A172 (cell line): ENCODE measurements at regions not wholly inside any gene's neighbourhood (a gene's known extent, or its start where the extent isn't known, plus 50 kb on each side); places are given as distances from the start of the nearest gene placed in this dataset.

Experiments
- DNase-seq: peaks from one replicate; pipeline ENCODE4 v3.0.0-alpha.2; 2015; ENCODE audit warnings: low spot score

DNA sequence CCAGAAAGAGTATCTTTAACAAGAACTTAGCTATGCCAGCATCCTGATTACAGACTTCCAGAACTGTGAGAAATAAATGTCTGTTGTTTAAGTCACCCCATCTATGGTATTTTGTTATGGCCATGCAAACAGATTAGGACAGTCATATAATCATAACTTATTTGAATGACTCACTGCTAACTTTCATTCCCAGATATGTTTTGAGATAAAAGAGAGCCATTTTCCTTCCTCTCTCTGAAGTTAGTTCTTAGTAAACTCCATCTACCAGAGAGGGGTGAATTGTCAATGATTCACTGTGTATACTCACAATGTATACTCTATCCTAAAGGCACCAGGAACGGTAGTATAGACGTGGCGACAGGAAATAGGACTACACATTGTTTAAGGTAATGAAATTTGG lies 179.4 kb upstream of the DPH6 start:
- peak; percentile 74 for DNase-seq

DNA sequence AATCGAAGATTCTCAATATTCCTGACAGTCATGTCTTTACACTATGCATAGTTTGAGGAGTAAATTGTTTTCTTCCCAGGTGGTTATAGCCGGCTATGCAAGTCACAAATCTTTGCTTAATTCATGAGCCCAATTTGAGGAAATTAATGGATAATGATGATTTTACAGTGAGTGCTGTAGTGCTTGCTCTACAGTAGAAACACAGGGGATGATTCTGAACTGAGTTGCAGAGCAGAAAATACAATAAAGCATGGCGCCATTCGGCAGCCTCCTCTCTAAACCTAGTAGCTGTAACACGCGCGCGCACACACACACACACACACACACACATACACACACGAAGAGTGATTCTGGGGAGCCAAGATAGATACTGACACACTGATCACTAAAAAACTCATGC lies 181.7 kb upstream of the DPH6 start:
- DNase-seq: no peak

DNA sequence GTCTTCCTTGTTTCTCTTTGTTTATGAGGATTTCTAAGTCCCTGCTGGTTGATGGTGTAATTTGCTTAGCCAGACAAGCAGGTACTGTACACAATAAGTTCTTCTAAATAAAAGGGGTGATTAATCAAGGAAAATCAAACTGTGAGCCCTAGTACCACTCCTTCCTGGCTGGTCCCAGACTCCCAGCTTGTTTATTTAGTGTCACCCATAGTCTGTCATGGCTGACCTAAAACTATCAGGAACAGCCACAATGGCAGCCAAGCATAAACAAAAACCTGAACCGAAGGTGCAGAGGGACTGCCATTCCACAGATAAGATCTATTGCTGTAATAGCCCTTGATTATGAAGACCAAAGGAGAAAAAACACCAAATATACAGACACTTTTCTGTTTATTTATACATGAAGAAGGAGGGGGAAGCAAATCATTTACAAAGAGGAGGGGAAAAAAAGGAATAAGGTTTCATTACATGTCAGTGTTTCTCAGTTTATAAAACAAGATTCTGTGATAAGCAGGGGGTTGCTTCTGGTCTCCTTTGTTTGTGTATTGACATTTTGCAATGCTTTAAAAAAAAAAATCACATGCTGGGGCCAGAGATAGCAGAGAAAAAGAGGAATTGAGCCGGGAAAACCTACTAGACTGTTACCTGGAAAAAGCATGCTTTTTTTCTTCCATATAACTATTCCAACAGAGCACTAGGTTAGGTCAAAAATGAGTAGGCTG lies 182.4 kb upstream of the DPH6 start:
- no peak for DNase-seq

DNA sequence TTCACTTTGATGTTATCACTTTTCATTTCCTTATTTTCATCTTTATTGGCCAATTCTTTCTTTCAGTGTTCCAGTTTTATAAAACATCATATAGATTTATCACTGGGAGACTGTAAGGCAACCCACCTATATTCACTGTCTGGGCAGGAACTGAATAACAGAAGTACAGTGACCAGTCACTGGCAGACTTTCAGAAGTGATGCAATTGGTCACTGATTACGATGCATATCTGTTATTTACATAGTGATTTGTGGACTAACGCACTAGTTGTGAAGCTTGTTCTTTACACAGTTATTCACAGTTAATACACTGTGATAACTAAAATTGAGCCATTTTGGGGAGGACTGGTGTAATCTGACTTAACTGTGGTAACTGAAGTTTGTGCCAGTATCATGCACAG lies 190.2 kb upstream of the DPH6 start:
- no peak for DNase-seq

DNA sequence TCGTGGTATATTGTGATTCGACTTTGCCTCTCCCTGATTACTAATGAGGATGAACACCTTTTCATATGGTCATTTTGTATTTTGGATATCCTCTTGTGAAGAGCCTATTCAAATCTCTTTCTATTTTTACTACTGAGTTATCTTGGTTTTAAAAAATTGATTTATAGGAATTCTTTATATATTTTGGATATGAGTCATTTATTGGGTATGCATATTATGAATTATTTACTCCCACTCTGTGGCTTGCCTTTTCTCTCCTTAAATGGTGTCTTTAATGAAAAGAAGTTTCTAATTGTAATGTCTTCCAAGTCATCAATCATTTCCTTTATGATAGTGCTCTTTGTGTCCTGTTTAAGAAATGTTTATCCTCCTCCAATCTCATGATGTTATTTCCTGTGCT lies 191.5 kb upstream of the DPH6 start:
- peak; percentile 90 for DNase-seq

DNA sequence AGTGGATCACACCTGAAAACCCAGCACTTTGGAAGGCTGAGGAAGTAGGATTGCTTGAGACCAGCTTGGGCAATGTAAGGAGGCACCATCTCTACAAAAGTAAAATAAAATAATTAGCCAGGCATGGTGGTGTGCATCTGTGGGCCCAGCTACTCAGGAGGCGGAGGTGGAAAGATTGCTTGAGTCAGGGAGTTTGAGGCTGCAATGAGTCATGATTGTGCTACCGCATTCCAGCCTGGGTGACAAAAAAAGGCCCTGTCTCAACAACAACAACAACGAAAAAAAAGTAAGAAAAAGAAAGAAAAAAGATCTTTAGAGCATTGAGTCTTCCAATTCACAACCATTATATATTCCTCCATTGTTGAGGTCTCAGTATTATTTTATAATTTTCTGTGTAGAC lies 192.4 kb upstream of the DPH6 start:
- peak; percentile 89 for DNase-seq

DNA sequence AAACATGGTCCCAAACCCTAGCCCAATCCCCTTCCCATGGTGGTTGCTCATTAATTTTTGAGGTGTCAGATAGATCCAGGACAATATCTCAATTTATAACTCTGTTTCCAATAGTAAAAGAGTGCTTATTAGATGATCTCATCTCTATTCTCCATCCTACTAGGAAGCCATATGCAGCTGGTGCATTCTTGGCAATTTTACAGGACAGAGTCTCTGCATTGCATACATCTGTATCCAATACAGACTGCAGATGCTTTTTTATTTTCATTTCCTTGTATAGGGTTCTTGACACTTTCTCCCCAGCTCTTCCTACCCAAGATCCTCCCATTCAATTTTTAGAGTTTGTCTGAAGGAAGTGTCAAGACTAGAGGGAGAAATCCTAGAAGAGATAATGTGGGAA lies 194.8 kb upstream of the DPH6 start:
- DNase-seq: no peak

DNA sequence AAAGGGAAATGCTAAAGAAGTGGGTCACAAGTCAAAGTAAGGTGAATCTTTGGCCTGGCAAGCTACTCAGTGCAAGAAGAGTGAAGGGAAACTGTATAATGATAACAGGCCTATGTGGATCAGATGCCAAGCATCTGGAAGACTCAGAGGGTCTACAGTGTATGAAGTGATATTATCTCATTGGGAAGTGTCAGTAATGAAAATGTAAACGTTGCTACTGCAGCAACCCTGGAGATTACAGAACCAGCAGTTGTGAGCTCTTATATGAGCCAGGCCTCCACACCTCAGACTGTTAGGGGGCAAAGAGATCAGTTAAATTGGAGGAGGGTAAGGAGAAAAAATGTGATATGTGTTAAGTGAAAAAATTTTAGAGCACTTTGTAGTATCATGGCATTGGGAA lies 195.4 kb upstream of the DPH6 start:
- DNase-seq: no peak

DNA sequence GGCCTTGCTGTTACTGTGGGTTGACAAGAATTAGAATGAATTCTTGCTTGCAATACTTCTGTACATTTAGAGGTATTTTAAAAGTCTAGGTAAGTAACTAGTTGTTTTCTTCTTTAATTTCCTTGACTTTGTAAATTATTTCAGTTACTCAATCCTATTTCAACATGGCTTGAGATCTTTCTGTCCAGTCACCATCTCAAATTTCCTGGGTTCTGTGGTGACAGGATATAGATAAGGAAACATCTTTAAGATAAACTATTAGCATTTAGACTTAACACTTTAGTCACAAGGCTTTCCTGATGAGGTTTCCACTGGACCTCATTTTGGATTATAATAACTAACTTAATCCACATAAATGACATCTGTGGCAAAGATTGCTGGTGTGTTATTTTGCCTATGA lies 195.9 kb upstream of the DPH6 start:
- no peak for DNase-seq

DNA sequence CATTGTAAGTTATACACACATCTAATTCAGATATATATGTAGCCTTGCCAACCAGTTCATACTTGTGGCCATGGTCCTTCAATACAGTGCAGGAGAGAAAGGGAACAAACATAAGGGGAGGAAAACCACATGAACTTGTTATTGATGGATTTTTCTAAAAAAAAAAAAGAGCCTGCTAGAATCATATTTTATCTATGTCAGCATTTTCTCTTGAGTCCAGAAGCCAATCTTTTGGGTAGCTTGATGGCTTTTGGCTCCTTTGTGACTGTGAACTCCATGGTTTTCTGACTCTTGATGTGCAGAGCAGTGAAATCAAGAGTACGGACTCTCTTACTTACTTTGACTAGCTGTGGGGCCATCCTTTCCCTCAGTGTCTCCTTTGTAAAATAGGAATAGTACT lies 197.4 kb upstream of the DPH6 start:
- DNase-seq: no peak

DNA sequence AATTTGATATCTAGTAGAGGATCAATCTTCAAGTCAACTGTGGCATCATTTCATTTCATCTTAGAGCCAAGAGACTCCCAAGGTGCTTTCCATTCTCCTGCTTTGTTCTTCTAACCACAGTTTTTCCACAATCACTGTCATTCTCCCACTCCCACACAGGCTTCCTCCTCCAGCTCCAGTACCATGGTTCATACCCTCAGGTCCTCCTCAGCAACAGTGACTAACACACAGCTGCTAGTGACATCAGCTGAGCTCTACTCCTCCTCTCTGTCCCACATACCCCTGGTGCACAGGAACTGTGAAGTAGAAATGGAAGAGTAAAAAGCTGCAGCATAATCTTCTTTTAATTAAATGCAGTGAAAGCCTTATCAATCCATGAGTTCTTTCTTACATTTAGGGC lies 200.2 kb upstream of the DPH6 start:
- DNase-seq: no peak

DNA sequence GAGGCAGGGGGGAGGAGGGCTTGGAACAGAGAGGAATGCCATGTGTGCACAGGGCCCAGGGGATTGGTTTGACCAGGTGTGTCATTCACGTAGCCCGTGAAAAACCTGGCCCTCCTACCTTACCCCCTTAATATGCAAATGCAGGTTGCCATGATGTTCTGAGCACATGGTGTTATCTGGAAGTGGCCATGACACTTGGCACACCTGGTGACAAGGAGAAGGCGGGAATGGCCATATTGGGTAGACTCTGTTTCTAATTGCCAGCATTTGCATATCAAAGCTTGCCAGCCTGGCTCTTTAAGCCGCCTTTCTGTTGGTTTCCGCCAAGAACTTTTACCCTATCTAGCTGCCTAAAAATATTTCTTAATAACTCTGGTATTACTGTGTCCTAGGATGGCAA lies 202.1 kb upstream of the DPH6 start:
- DNase-seq: no peak

DNA sequence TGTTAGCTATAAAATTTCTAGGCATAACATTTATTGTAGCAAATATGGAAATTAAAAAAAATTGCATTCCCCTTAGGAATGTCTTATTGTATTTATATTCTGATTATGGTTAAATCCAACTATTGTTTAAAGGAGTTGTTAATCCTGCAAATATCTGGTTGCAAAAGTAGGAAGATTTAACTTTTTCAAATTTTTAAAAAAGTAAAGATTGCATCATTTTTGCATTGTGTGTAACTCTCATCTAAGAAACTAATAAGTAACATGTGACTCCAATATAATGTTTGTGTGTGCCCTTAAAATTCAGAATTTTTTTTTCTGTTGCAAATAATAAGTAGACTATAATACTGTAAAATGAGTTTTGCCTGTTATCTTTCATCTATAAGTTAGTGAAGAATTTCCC lies 204.1 kb upstream of the DPH6 start:
- no peak for DNase-seq

DNA sequence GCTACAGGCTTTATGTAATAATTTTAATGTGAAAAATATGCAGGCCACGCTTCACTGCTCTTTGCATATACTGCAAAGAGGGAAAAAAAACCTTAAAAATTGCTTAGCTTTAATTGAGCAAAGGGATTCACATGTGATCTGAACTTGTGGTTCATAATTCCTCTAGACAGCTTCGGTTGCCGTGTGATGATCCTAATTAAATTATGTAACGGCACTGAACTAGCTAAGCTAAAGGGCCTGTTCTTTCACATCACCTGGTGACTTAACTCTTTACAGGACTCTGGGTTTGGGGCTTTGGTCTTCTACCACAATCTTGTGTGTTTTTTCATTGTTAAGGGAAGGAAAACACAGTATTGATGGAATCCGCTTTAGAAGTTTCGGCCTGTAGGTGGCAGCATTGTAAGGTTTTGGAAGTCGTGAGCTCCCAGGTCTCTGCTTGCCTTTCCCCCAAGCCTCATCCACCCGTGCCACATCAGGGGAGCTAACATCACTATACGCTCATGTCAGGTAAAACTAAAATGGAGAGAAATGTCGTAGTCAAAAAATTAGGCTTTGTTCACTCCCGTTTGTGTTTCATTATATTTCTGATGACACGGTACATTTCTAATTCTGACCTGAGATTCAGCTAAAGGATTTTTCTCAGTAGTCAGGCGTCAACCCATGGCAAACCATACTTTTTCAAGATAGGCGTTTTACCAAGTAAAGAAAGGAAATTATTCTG lies 205.6 kb upstream of the DPH6 start:
- DNase-seq: peak; percentile 86

DNA sequence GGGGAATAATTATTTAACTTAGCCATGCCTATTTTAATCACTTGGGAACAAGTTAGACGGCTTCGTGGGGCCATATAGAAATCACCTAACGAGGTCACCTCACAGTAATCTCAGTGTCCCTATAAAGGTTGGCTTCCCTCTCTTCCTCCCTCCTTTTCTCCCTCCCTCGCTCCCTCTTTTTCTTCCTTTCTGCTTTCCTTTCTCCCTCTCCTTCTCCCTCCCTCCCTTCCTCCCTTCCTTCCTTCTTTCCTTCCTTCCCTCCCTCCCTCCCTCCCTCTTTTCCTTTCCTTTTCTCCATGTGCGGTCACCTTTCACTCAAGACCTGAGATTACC lies 206.1 kb upstream of the DPH6 start:
- DNase-seq: no peak

DNA sequence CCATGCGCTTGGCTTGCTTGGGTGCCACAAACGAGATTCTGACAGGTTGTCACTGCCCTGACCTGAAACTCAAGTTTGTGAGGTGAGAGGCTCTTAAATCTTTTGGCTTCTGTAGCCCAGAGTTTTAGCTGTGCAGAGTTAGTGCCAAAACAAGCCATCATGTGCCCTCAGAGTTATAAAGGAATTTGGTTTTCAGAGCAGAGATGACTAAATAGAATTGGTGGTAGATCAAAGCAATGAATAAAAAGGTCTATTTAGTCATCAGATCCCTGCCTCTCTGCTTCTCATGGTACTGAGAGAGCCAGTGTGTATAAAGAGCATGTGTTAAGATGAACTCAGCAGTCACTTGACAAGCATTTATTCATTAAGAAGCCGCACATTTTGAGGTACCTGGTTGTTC lies 207.5 kb upstream of the DPH6 start:
- peak; percentile 91 for DNase-seq

DNA sequence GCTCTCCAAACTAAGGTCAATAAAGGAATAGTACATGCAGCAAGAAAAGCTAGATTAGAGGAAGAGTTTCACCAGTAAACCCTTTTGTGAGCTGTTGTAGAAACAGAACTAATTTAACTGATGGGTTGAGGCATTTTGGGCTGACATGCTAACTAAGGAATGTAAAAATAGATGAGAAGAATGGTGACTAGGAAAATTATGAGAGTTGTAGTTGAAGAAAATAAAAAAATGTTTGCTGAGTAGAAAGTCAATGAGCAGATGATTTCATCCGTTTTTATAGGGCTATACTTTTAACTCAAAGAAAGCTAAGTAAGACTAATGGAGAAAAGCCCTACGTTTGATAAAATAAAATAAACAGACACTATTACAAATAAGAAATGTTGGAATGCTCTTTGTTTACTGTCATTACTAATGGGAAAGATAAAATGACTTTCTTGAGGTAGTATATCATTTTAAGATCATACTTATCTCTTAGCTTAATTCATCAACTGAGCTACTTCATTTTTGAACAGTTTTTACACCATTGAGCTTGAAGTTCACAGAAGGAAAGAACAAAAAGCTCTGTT lies 209.4 kb upstream of the DPH6 start:
- no peak for DNase-seq

DNA sequence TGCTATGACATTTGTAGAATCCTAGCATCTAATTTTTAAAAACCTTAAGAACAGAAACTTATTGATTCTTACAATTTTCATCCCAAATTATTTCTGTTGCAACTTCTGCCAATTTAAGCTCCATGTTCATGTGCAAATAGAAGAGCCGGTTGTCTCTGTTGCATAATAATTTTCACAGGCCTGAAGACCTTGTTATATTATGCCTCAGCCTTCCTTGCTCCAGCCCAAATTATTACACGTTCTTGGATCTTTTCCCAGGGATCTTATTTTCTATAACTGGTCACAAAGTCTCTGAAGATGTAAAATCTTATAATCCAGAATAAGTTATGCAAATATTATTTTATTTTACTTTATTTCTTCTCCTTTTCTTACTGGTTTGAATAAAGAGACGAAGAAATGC lies 210.7 kb upstream of the DPH6 start:
- DNase-seq: no peak

DNA sequence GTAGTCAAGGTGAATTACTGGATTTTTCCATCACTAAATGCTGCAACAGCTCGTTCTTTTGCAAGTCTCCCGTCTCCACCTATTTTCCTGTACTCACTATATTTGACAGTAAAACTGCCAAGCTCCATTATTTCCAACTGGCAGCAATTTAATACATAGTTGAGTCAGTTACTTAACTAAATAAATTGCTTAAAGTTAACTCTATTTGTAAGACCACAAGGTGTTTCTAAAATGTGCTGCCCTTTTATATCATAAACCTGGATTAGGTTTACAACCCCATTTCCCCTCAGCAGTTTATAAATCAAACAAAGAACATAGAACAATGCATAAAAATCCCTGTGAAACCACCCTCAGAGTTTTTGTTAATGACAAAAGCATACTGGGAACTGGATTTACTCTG lies 211.4 kb upstream of the DPH6 start:
- DNase-seq: no peak

DNA sequence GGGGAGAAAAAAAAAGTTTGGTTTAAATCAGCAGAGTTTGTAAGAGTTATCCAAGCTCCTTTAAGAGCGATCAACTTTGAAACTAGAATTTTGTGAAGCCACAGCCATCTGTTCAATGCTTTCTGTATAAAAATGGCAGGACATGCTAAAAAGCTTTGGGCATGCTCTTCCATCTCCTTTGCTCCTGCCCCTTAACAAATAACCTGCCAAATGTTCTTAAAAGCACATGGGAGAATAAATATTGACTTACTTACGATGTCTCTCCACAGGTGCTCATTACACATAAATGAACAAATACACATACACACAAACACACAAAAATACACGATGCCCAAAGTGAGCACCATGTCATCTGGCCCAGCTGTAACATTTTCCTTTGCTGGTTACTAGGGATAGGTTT lies 211.8 kb upstream of the DPH6 start:
- DNase-seq: no peak

DNA sequence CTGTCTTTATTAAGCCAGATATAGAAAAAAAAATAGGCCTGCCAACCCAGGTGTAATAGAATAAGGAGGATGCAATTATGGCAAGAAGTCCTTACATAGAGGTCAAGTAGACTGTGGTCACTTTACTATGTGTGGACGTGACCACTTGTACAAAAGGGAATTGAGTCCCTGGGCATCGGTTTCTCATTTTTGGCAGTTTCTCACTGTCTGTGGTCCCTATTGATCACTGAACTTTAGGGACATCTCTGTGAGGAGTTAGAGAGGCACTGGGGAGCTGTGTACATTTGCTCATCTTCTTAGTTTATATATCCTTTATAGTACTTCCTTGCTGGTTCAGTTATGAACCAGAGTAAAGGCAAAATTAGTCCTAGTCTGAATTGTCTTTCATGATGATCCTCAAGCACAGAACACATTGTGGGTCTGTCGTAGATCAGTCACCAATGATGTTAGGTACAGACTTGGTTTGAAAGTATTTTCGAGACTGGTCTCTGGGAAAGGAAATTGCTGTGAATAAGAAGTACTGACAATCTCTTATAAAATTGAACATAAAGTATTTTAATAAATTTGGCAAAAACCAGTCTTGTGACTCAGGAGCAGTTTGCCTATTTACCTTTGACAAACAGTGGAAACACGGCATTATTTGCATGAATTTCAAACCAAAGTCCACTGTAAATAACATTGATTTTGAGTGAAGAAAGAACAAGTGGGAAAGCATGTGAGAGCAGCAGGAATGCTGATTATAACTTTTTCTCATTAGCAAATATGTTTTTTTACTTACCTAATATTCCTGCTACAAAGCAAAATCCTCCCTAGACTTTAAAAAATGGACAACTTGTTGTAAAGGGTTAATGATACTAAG lies 218.9 kb upstream of the DPH6 start:
- no peak for DNase-seq

DNA sequence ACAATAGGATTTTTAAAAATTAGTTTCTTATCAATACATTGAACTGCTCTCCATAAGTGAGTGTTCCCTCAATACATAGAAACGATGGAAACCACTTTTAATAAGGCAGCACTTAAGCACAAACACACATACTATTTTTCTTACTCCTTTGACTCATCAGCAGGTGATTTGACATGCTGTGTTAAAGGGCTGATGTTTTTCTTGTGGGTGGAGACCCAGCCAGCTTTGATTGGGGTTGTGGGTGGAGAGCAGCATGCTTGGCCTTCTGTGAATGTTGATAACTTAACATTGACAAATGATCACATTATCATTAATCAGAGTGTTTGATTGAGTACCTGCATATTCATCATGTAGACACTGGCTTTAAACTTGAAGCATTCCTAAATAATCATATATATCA lies 223.0 kb upstream of the DPH6 start:
- peak; percentile 16 for DNase-seq

DNA sequence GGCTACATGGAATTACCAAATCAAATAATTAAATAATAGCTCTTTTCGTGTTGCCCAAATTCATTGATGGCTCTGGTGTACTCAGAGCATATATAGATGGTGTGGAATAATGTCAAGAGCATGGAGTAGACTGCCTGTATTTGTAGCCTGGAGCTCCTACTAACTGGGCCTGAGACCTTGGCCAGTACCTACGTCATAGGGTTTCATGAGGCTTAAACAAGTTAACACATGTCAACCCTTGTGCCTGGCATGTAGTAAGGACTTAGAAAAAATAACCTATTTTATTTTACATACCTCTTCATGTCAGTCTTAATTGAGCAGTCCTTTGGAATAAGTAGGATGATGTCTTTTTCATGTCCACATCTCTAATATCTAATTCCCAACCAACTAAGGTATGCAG lies 223.7 kb upstream of the DPH6 start:
- DNase-seq: no peak
